PC-3 (cell line): ENCODE measurements at regions not wholly inside any gene's neighbourhood (a gene's known extent, or its start where the extent isn't known, plus 50 kb on each side); places are given as distances from the start of the nearest gene placed in this dataset.

Experiments
- ATAC-seq: fragments of 200-7000 bp; cut with Tn5 transposase; 2 replicates; pipeline ENCODE4 v1.9.1; 2020; ENCODE audit warnings: mild to moderate bottlenecking, moderate library complexity
- BruUV-seq: library from RNA; stranded (reverse); fragments of 400-500 nt; replicated peaks from 2 replicates; lab custom pipeline; 2021; lab: Mats Ljungman, UMichigan
- CTCF ChIA-PET: fragments of 300-600 bp; sonication (Branson Sonifier 250); formaldehyde crosslinking; loops from one replicate; lab custom pipeline; 2022; ENCODE audit warnings: antibody characterized with exemption; lab: Charles Lee
- POLR2A ChIA-PET: fragments of 300-600 bp; sonication (Branson Sonifier 250); formaldehyde crosslinking; loops from one replicate; lab custom pipeline; 2022; ENCODE audit warnings: antibody characterized with exemption; ENCODE audit not compliant: unreplicated experiment; lab: Charles Lee
- DNase-seq: peaks from one replicate; pipeline ENCODE4 v3.0.0-alpha.2; 2015
- H2AFZ ChIP-seq: fragments of 300-600 bp; sonication (generic); 2 replicates; pipeline ENCODE4 v1.6.0; 2016; ENCODE audit warnings: antibody characterized with exemption, low read length
- H3F3A ChIP-seq: fragments of 300-600 bp; sonication (generic); one replicate; pipeline ENCODE4 v1.6.0; 2017; ENCODE audit warnings: antibody characterized with exemption, low read length, control low read depth, mild to moderate bottlenecking; ENCODE audit not compliant: unreplicated experiment
- H3K27ac ChIP-seq: fragments of 300-600 bp; sonication (generic); 2 replicates; pipeline ENCODE4 v1.5.1; 2016; ENCODE audit warnings: mild to moderate bottlenecking, low read length
- H3K27me3 ChIP-seq: fragments of 300-600 bp; sonication (generic); 2 replicates; pipeline ENCODE4 v1.6.1; 2016; ENCODE audit warnings: low read length, mixed read lengths
- H3K36me3 ChIP-seq: fragments of 300-600 bp; sonication (generic); 2 replicates; pipeline ENCODE4 v1.6.1; 2016; ENCODE audit warnings: low read depth, mixed run types, low read length, mixed read lengths
- H3K4me1 ChIP-seq: fragments of 300-600 bp; sonication (generic); 2 replicates; pipeline ENCODE4 v1.5.1; 2016; ENCODE audit warnings: low read length; ENCODE audit not compliant: insufficient read depth
- H3K4me2 ChIP-seq: fragments of 300-600 bp; sonication (generic); 2 replicates; pipeline ENCODE4 v1.6.0; 2016; ENCODE audit warnings: low read length
- H3K4me3 ChIP-seq: fragments of 300-600 bp; sonication (generic); 2 replicates; pipeline ENCODE4 v1.5.1; 2016; ENCODE audit warnings: mild to moderate bottlenecking, low read length, mixed read lengths
- H3K79me2 ChIP-seq: fragments of 300-600 bp; sonication (generic); 2 replicates; pipeline ENCODE4 v1.6.1; 2017; ENCODE audit warnings: low read length, mixed read lengths
- H3K9ac ChIP-seq: fragments of 300-600 bp; sonication (generic); 2 replicates; pipeline ENCODE4 v1.6.0; 2016; ENCODE audit warnings: mild to moderate bottlenecking, low read length
- H3K9me2 ChIP-seq: fragments of 300-600 bp; sonication (generic); replicated peaks from 2 replicates; pipeline ENCODE4 v1.6.1; 2016; ENCODE audit warnings: mixed run types, low read length, mixed read lengths
- H3K9me3 ChIP-seq: fragments of 300-600 bp; sonication (generic); 2 replicates; pipeline ENCODE4 v1.6.1; 2016; ENCODE audit warnings: low read length, mixed read lengths
- H4K20me1 ChIP-seq: fragments of 300-600 bp; sonication (generic); 2 replicates; pipeline ENCODE4 v1.6.1; 2016; ENCODE audit warnings: low read length, mixed read lengths
- EZH2 ChIP-seq: fragments of 300-600 bp; sonication (generic); IDR thresholded peaks from one replicate; pipeline ENCODE4 v1.6.1; 2017; ENCODE audit warnings: antibody characterized with exemption, mild to moderate bottlenecking, low read length; ENCODE audit not compliant: unreplicated experiment
- EZH2phosphoT487 ChIP-seq: fragments of 300-600 bp; sonication (generic); IDR thresholded peaks from 2 replicates; pipeline ENCODE4 v1.6.1; 2018; ENCODE audit warnings: mild to moderate bottlenecking, antibody characterized with exemption, low read length, borderline replicate concordance
- intact Hi-C: fragments of 100-400 bp; cut with micrococcal nuclease; formaldehyde crosslinking; loops from 2 replicates; pipeline ENCODE4 v1.9.0; 2023
- TF ChIP-seq, protein P1 (sequence below): fragments of 300-600 bp; sonication (generic); conservative IDR thresholded peaks from 2 replicates; pipeline ENCODE4 v1.5.1; 2017; ENCODE audit warnings: antibody characterized with exemption, low read depth, mild to moderate bottlenecking, low read length

- ChIA-PET CTCF (no interaction called here), POLR2A (no interaction called here)
- TF ChIP-seq, protein P1, sequence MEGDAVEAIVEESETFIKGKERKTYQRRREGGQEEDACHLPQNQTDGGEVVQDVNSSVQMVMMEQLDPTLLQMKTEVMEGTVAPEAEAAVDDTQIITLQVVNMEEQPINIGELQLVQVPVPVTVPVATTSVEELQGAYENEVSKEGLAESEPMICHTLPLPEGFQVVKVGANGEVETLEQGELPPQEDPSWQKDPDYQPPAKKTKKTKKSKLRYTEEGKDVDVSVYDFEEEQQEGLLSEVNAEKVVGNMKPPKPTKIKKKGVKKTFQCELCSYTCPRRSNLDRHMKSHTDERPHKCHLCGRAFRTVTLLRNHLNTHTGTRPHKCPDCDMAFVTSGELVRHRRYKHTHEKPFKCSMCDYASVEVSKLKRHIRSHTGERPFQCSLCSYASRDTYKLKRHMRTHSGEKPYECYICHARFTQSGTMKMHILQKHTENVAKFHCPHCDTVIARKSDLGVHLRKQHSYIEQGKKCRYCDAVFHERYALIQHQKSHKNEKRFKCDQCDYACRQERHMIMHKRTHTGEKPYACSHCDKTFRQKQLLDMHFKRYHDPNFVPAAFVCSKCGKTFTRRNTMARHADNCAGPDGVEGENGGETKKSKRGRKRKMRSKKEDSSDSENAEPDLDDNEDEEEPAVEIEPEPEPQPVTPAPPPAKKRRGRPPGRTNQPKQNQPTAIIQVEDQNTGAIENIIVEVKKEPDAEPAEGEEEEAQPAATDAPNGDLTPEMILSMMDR: no peak
- TF ChIP-seq EZH2phosphoT487: no peak
- TF ChIP-seq EZH2: no peak
- H3K9me2 ChIP-seq: no peaks in the 10 kb centered on the region
- BruUV-seq: no TSS peak
- no peaks in the 10 kb centered on the region for H3K36me3 ChIP-seq
- intact Hi-C loops: no loop called here
- no peaks in the 10 kb centered on the region for H3F3A ChIP-seq
- H3K27me3 ChIP-seq: no peaks in the 10 kb centered on the region
- no peak overlapping the region for H3K9ac ChIP-seq
- no peak for ATAC-seq
- no peaks in the 10 kb centered on the region for H3K4me1 ChIP-seq
- no peak overlapping the region for H3K4me3 ChIP-seq
- no peaks in the 10 kb centered on the region for H3K79me2 ChIP-seq
- DNase-seq: no peak
- H2AFZ ChIP-seq: no peak overlapping the region
- H3K4me2 ChIP-seq: no peak overlapping the region
- no peaks in the 10 kb centered on the region for H4K20me1 ChIP-seq
- no peak overlapping the region for H3K27ac ChIP-seq
- H3K9me3 ChIP-seq: no peaks in the 10 kb centered on the region
These were observed 94.9 kb downstream of the MEX3B start for GRCh38 chr15:81950841-81951414.

GRCh38 chr15:81948751-81949150 lies 97.1 kb downstream of the MEX3B start:
- Histone ChIP-seq H3K27ac (no peak overlapping the region), H3K9ac (no peak overlapping the region), H4K20me1 (no peaks in the 10 kb centered on the region), H3K4me1 (no peaks in the 10 kb centered on the region), H2AFZ (no peak overlapping the region), H3K9me2 (no peaks in the 10 kb centered on the region), H3K36me3 (no peaks in the 10 kb centered on the region), H3K79me2 (no peaks in the 10 kb centered on the region), H3K4me2 (no peak overlapping the region), H3K27me3 (no peaks in the 10 kb centered on the region), H3K9me3 (no peaks in the 10 kb centered on the region), H3K4me3 (no peak overlapping the region), H3F3A (no peaks in the 10 kb centered on the region)
- BruUV-seq: no TSS peak
- DNase-seq: no peak
- TF ChIP-seq, protein P1: no peak
- TF ChIP-seq EZH2phosphoT487 (no peak), EZH2 (no peak)
- CTCF ChIA-PET: interaction anchor here (0.7 kb wide), 1 partner anchor 18 kb away, joined by 5 read pairs; no protein-coding TSS in a partner anchor
- intact Hi-C loops: no loop called here
- no peak for ATAC-seq
- POLR2A ChIA-PET: no interaction called here

- H3K79me2 ChIP-seq: no peaks in the 10 kb centered on the region
- ATAC-seq (no peak), DNase-seq (no peak)
- no peak overlapping the region for H3K27ac ChIP-seq
- ChIA-PET CTCF (interaction anchor here (0.7 kb wide), 1 partner anchor 18 kb away, joined by 5 read pairs; no protein-coding TSS in a partner anchor), POLR2A (no interaction called here)
- H3K4me1 ChIP-seq: no peaks in the 10 kb centered on the region
- TF ChIP-seq EZH2phosphoT487 (no peak), EZH2 (no peak)
- TF ChIP-seq, protein P1: no peak
- BruUV-seq: no TSS peak
- no peaks in the 10 kb centered on the region for H3K9me3 ChIP-seq
- no peaks in the 10 kb centered on the region for H3K36me3 ChIP-seq
- no peaks in the 10 kb centered on the region for H4K20me1 ChIP-seq
- H3K4me2 ChIP-seq: no peak overlapping the region
- intact Hi-C loops: no loop called here
- no peaks in the 10 kb centered on the region for H3K9me2 ChIP-seq
- H3K9ac ChIP-seq: no peak overlapping the region
- no peaks in the 10 kb centered on the region for H3F3A ChIP-seq
- no peaks in the 10 kb centered on the region for H3K27me3 ChIP-seq
- no peak overlapping the region for H3K4me3 ChIP-seq
- H2AFZ ChIP-seq: no peak overlapping the region
These were observed 97.6 kb downstream of the MEX3B start for GRCh38 chr15:81948222-81948621.
